IMR-90 (cell line): ENCODE measurements at regions not wholly inside any gene's neighbourhood (a gene's known extent, or its start where the extent isn't known, plus 50 kb on each side); places are given as distances from the start of the nearest gene placed in this dataset.

Source experiments
- BHLHE40 ChIP-seq: fragments of 150-350 bp; IDR thresholded peaks from 2 replicates; pipeline ENCODE4 v1.6.1; 2016; ENCODE audit warnings: mild to moderate bottlenecking, low read depth, low read length
- CEBPB ChIP-seq: IDR thresholded peaks from 2 replicates; pipeline ENCODE4 v1.6.1; 2012; ENCODE audit warnings: low read depth, low read length, improper control_type of control experiment
- CTCF ChIP-seq: conservative IDR thresholded peaks from 2 replicates; pipeline ENCODE4 v1.5.1; 2012; ENCODE audit warnings: mild to moderate bottlenecking, low read depth, low read length, improper control_type of control experiment
- FOS ChIP-seq: fragments of 150-350 bp; IDR thresholded peaks from 2 replicates; pipeline ENCODE4 v1.6.1; 2016; ENCODE audit warnings: low read depth, low read length
- MAFK ChIP-seq: IDR thresholded peaks from 2 replicates; pipeline ENCODE4 v1.6.1; 2012; ENCODE audit warnings: low read depth, low read length, improper control_type of control experiment
- MXI1 ChIP-seq: IDR thresholded peaks from 2 replicates; pipeline ENCODE4 v1.6.1; 2012; ENCODE audit warnings: low read depth, mild to moderate bottlenecking, low read length, moderate library complexity, borderline replicate concordance
- NFE2L2 ChIP-seq: fragments of 150-350 bp; IDR thresholded peaks from 2 replicates; pipeline ENCODE4 v1.6.1; 2016; ENCODE audit warnings: low read depth, mild to moderate bottlenecking, low read length
- POLR2A ChIP-seq: IDR thresholded peaks from 2 replicates; pipeline ENCODE4 v1.6.1; 2012; ENCODE audit warnings: mild to moderate bottlenecking, low read depth, low read length
- RAD21 ChIP-seq: IDR thresholded peaks from 2 replicates; pipeline ENCODE4 v1.6.1; 2012; ENCODE audit warnings: low read length, improper control_type of control experiment
- RCOR1 ChIP-seq: IDR thresholded peaks from 2 replicates; pipeline ENCODE4 v1.6.1; 2012; ENCODE audit warnings: mild to moderate bottlenecking, low read length, improper control_type of control experiment; ENCODE audit not compliant: insufficient replicate concordance
- RFX5 ChIP-seq: IDR thresholded peaks from 2 replicates; pipeline ENCODE4 v1.8.0; 2012; ENCODE audit warnings: low read depth, mild to moderate bottlenecking, low read length, moderate library complexity
- USF2 ChIP-seq: fragments of 150-350 bp; IDR thresholded peaks from 2 replicates; pipeline ENCODE4 v1.6.1; 2017; ENCODE audit warnings: mild to moderate bottlenecking, antibody characterized with exemption, low read length, low read depth

- TF ChIP-seq CTCF (no peak), MXI1 (no peak), MAFK (no peak), CEBPB (no peak), POLR2A (no peak), FOS (no peak), RFX5 (no peak), RCOR1 (no peak), USF2 (no peak), RAD21 (no peak), BHLHE40 (no peak), NFE2L2 (no peak)
These were observed 181.7 kb upstream of the SH3BP4 start for GRCh38 chr2:234770031-234770506.
